GM23248 (cell line): ENCODE measurements at regions not wholly inside any gene's neighbourhood (a gene's known extent, or its start where the extent isn't known, plus 50 kb on each side); places are given as distances from the start of the nearest gene placed in this dataset.

Source experiments
- DNase-seq: peaks from one replicate; pipeline ENCODE4 v3.0.0-alpha.2; 2015
- H2AFZ ChIP-seq: fragments of 200-600 bp; sonication (generic); 2 replicates; pipeline ENCODE4 v1.6.1; 2016; ENCODE audit warnings: antibody characterized with exemption
- H3F3A ChIP-seq: fragments of 200-600 bp; sonication (generic); 2 replicates; pipeline ENCODE4 v1.6.1; 2016; ENCODE audit warnings: mild to moderate bottlenecking, antibody characterized with exemption, mixed run types; ENCODE audit not compliant: insufficient read depth
- H3K27ac ChIP-seq: fragments of 200-600 bp; sonication (generic); 2 replicates; pipeline ENCODE4 v1.5.1; 2016; ENCODE audit warnings: mild to moderate bottlenecking
- H3K27me3 ChIP-seq: fragments of 200-600 bp; sonication (generic); replicated peaks from 2 replicates; pipeline ENCODE4 v1.6.1; 2016; ENCODE audit warnings: mild to moderate bottlenecking; ENCODE audit not compliant: insufficient read depth
- H3K36me3 ChIP-seq: fragments of 200-600 bp; sonication (generic); 2 replicates; pipeline ENCODE4 v1.6.1; 2016; ENCODE audit warnings: low read depth, mild to moderate bottlenecking
- H3K4me1 ChIP-seq: fragments of 200-600 bp; sonication (generic); 2 replicates; pipeline ENCODE4 v1.6.1; 2016; ENCODE audit warnings: mild to moderate bottlenecking; ENCODE audit not compliant: insufficient read depth
- H3K4me2 ChIP-seq: fragments of 200-600 bp; sonication (generic); one replicate; pipeline ENCODE4 v1.6.1; 2016; ENCODE audit warnings: mild to moderate bottlenecking; ENCODE audit not compliant: unreplicated experiment
- H3K4me3 ChIP-seq: fragments of 200-600 bp; sonication (generic); 2 replicates; pipeline ENCODE4 v1.5.1; 2016; ENCODE audit warnings: mild to moderate bottlenecking
- H3K79me2 ChIP-seq: fragments of 200-600 bp; sonication (generic); 2 replicates; pipeline ENCODE4 v1.6.1; 2016; ENCODE audit warnings: mild to moderate bottlenecking; ENCODE audit not compliant: insufficient read depth
- H3K9ac ChIP-seq: fragments of 200-600 bp; sonication (generic); 2 replicates; pipeline ENCODE4 v1.6.1; 2016; ENCODE audit warnings: mild to moderate bottlenecking
- H3K9me2 ChIP-seq: fragments of 200-600 bp; sonication (generic); 2 replicates; pipeline ENCODE4 v1.6.1; 2016; ENCODE audit warnings: mixed run types, mild to moderate bottlenecking, moderate library complexity; ENCODE audit not compliant: insufficient read depth
- H3K9me3 ChIP-seq: fragments of 200-600 bp; sonication (generic); one replicate; pipeline ENCODE4 v1.6.1; 2017; ENCODE audit warnings: low read depth
- H4K20me1 ChIP-seq: fragments of 200-600 bp; sonication (generic); 2 replicates; pipeline ENCODE4 v1.6.0; 2016; ENCODE audit not compliant: insufficient read depth
- EZH2 ChIP-seq: fragments of 200-600 bp; sonication (generic); IDR thresholded peaks from 2 replicates; pipeline ENCODE4 v1.6.1; 2018; ENCODE audit warnings: antibody characterized with exemption, mild to moderate bottlenecking; ENCODE audit not compliant: insufficient read depth, poor library complexity, severe bottlenecking
- EZH2phosphoT487 ChIP-seq: fragments of 200-600 bp; sonication (generic); IDR thresholded peaks from 2 replicates; pipeline ENCODE4 v1.6.1; 2018; ENCODE audit warnings: antibody characterized with exemption, moderate library complexity, mild to moderate bottlenecking, low read depth; ENCODE audit not compliant: insufficient read depth
- WGBS, 2 experiments: methylation state at CpG; one replicate each; pipeline ENCODE4 v1.1.6; 2015 to 2017; ENCODE audit warnings: low lambda C conversion rate in 2 of 2, low coverage in 1 of 2; ENCODE audit errors: missing lambda C conversion rate in 2 of 2; 5-methylcytosine and 5-hydroxymethylcytosine counted together
- in situ Hi-C: fragments of 300-500 bp; cut with MboI; formaldehyde crosslinking; loops from 2 replicates; pipeline ENCODE4 v1.15.0; 2020

DNA sequence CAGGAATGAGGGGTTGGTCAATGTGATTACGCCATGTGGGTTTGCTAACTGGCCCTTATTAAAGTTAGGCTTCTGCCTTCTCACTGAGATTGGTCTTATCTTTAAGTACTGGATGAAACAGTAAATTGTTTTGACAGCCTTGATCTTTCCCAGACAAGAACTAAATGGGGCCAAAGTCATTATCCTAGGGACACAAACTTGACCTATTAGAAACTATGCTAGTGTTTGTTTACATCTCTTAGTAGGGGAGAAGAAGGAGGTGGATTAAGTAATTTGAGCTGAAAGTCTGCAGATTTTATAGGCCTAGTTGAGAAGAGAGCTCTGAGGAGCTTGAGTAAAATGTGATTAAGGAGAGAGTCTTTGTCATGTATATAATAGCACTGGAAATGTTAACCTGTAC, 386.9 kb downstream of the HTR7 start:
- DNase-seq, result no peak
- H3F3A ChIP-seq, result no peaks in the 10 kb centered on the region
- H3K27me3 ChIP-seq, result no peaks in the 10 kb centered on the region
- no peak overlapping the region for H3K4me2 ChIP-seq
- no peaks in the 10 kb centered on the region for H3K9me2 ChIP-seq
- H3K36me3 ChIP-seq, result no peaks in the 10 kb centered on the region
- no peak overlapping the region for H3K27ac ChIP-seq
- 32 to 38% methylated on average over 1 of the region's 1 CpG for WGBS, 2 experiments
- in situ Hi-C loops, result no loop called here
- no peak overlapping the region for H2AFZ ChIP-seq
- no peaks in the 10 kb centered on the region for H3K4me1 ChIP-seq
- H3K9ac ChIP-seq, result no peak overlapping the region
- H3K9me3 ChIP-seq, result no peaks in the 10 kb centered on the region
- TF ChIP-seq EZH2phosphoT487 (no peak), EZH2 (no peak)
- no peak overlapping the region for H3K4me3 ChIP-seq
- no peaks in the 10 kb centered on the region for H3K79me2 ChIP-seq
- no peaks in the 10 kb centered on the region for H4K20me1 ChIP-seq

DNA sequence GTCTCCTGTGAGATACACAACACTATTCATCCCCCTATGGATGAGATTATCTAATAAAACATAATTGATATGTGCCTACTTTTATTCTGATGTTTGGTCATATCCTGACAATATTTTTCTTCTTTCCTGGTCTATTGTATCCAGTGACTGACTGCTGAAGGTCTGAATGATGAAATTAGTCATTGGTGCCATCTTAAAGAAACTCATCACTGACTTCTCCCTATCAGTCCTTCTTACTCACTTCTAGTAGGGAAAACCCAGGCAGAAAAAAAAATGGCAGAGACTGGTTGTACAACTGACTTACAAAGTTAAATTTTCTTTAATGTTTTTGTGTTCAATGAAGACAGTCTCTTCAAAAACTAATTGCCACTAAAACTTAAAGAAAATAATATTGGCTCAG, 377.4 kb downstream of the HTR7 start:
- Histone ChIP-seq H3F3A (no peaks in the 10 kb centered on the region), H4K20me1 (no peaks in the 10 kb centered on the region), H3K9me3 (no peaks in the 10 kb centered on the region), H3K79me2 (no peaks in the 10 kb centered on the region), H3K36me3 (no peaks in the 10 kb centered on the region), H2AFZ (no peak overlapping the region), H3K4me2 (no peak overlapping the region), H3K27me3 (no peaks in the 10 kb centered on the region), H3K4me1 (no peaks in the 10 kb centered on the region), H3K9me2 (no peaks in the 10 kb centered on the region), H3K9ac (no peak overlapping the region), H3K4me3 (no peak overlapping the region), H3K27ac (no peak overlapping the region)
- no peak for DNase-seq
- no peak for TF ChIP-seq EZH2
- TF ChIP-seq EZH2phosphoT487, result no peak
- in situ Hi-C loops, result no loop called here

DNA sequence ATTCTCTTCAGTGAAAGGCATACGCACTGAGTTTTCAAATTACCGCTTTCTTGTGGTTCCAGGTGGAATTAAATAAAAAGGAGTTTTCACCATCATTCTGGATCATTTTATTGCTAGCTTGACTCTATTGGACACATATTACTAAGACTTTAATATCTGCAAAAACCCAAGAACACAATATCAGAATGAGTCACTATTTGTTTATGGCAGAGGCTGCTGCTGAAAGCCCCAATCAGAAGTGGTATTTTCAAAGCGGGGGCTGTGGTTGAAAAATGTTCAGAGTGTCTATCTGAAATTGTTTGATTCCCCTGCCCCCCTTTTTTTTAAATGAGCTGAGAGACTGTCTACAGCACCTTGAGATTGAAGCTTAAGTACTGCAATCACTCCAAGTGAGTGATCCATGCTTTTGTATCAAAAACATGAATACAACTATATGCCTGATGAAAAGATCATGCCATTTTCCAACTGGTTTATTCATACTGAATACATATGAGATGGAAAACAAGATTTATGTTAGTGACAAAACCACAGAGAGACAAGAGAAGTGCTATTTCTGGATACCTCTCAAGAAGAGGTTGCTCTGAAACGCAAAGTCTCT, 376.4 kb downstream of the HTR7 start:
- Histone ChIP-seq H3F3A (no peaks in the 10 kb centered on the region), H3K4me2 (no peak overlapping the region), H3K9me3 (no peaks in the 10 kb centered on the region), H3K27ac (no peak overlapping the region), H3K9ac (no peak overlapping the region), H3K4me1 (no peaks in the 10 kb centered on the region), H2AFZ (no peak overlapping the region), H3K4me3 (no peak overlapping the region), H4K20me1 (no peaks in the 10 kb centered on the region), H3K79me2 (no peaks in the 10 kb centered on the region), H3K36me3 (no peaks in the 10 kb centered on the region), H3K27me3 (no peaks in the 10 kb centered on the region), H3K9me2 (no peaks in the 10 kb centered on the region)
- 36 to 38% methylated on average over 4 of the region's 4 CpGs for WGBS, 2 experiments
- no peak for DNase-seq
- in situ Hi-C loops, result no loop called here
- TF ChIP-seq EZH2, result no peak
- TF ChIP-seq EZH2phosphoT487, result no peak

DNA sequence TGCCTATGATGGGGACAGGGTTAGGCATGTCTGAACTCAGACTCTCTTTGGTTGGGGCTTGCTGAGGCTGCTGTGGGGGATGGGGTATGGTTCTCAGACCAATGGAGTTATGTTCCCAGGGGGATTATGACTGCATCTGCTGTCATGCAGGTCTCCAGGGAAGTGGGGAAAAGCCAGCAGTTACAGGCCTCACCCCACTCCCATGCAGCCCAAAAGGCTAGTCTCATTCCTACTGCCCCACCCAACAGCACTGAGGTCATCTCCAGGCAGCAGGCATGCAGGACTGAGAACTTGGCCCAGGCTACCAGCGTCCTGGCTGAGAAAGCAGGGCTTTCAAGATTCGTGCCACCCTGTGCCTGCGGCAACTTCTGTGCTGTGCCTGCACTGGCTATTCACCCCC, 373.3 kb downstream of the HTR7 start:
- WGBS, 2 experiments, result 38 to 41% methylated on average over 3 of the region's 3 CpGs
- H3K4me1 ChIP-seq, result no peaks in the 10 kb centered on the region
- H2AFZ ChIP-seq, result no peak overlapping the region
- H3K4me2 ChIP-seq, result no peak overlapping the region
- no peaks in the 10 kb centered on the region for H3K9me2 ChIP-seq
- no peak for TF ChIP-seq EZH2phosphoT487
- no peak for TF ChIP-seq EZH2
- no peak for DNase-seq
- H3K27ac ChIP-seq, result no peak overlapping the region
- no peaks in the 10 kb centered on the region for H3K79me2 ChIP-seq
- H3K9ac ChIP-seq, result no peak overlapping the region
- no peaks in the 10 kb centered on the region for H3K9me3 ChIP-seq
- in situ Hi-C loops, result no loop called here
- no peaks in the 10 kb centered on the region for H4K20me1 ChIP-seq
- H3F3A ChIP-seq, result no peaks in the 10 kb centered on the region
- H3K27me3 ChIP-seq, result no peaks in the 10 kb centered on the region
- no peak overlapping the region for H3K4me3 ChIP-seq
- H3K36me3 ChIP-seq, result no peaks in the 10 kb centered on the region

DNA sequence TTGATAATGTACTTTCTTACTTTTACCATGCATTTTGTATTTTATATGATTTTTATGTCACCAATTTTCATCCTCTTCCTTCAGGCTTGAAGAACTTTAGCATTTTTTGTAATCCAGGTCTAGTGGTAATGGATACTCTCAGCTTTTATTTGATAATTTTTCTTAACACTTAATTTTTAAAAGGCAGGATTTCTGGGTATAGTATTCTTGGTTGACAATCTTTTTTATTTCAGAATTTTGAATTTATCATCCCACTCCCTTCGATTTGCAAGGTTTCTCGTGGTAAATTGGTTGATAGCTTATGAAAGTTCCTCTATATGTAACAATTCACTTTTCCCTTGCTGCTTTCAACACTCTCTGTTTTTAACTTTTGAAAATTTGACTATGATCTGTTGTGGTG, 363.7 kb downstream of the HTR7 start:
- no peak overlapping the region for H3K9ac ChIP-seq
- in situ Hi-C loops, result no loop called here
- no peaks in the 10 kb centered on the region for H4K20me1 ChIP-seq
- no peak overlapping the region for H3K4me2 ChIP-seq
- no peak for DNase-seq
- peaks cover 6% of the 10 kb centered on the region for H3K9me3 ChIP-seq
- H3K9me2 ChIP-seq, result no peaks in the 10 kb centered on the region
- no peak overlapping the region for H3K4me3 ChIP-seq
- H3K79me2 ChIP-seq, result no peaks in the 10 kb centered on the region
- H3F3A ChIP-seq, result no peaks in the 10 kb centered on the region
- no peaks in the 10 kb centered on the region for H3K27me3 ChIP-seq
- H3K4me1 ChIP-seq, result no peaks in the 10 kb centered on the region
- no peak overlapping the region for H2AFZ ChIP-seq
- no peak overlapping the region for H3K27ac ChIP-seq
- no peak for TF ChIP-seq EZH2phosphoT487
- no peaks in the 10 kb centered on the region for H3K36me3 ChIP-seq
- WGBS, 2 experiments, result 3 to 8% methylated on average over 2 of the region's 2 CpGs
